ENCODE measurements at regions not wholly inside any gene's neighbourhood (a gene's known extent, or its start where the extent isn't known, plus 50 kb on each side); places are given as distances from the start of the nearest gene placed in this dataset.

DNA sequence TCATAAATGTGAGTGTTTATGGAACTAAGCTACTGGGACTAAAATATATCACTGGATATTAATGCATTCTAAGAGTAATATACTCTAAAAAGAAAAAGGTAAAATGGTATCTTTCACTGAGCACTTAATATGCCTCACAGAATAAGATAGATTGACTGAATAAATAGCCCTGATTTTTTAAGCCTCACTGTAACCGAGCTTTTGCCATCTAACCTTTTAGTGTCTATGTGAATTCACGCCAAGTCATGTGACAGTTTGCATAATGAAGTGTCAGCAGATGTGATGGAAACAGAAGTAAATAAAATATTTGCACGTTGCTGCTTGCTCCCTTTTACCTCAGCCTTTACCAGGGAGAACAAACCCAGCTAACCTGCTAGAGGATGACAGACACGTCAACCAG lies 119.7 kb upstream of the NWD2 start:
- no peak for TF ChIP-seq CTCF (IDR thresholded peaks at IDR 0.05)
- TF ChIP-seq POLR2A (IDR thresholded peaks at IDR 0.05) = no peak
